DMS 273 (cell line): ENCODE measurements at regions not wholly inside any gene's neighbourhood (a gene's known extent, or its start where the extent isn't known, plus 50 kb on each side); places are given as distances from the start of the nearest gene placed in this dataset.

Source experiments
- DNase-seq: peaks from one replicate; lab custom pipeline; 2025; ENCODE audit not compliant: unreplicated experiment; lab: John Stamatoyannopoulos, UW

DNA sequence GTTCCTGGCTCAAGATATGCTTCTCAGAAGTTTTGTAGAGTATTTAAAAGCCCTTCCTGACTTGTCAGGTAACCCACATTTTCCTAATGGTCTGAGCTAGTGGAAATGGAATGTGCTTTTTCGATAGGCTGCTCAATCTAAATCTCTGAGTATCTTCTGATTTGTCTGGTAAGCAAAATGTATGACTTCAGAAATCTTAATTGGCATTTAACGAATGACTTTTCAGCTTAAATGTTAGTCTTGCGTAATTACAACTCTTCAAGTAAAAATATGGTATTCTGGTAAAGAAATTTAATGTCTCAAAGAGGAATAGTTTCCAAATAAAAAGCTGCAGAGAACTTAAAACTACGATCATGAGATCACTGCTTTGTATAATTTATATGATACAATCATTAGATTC, 379.1 kb downstream of the ANKRD50 start:
- no peak for DNase-seq

DNA sequence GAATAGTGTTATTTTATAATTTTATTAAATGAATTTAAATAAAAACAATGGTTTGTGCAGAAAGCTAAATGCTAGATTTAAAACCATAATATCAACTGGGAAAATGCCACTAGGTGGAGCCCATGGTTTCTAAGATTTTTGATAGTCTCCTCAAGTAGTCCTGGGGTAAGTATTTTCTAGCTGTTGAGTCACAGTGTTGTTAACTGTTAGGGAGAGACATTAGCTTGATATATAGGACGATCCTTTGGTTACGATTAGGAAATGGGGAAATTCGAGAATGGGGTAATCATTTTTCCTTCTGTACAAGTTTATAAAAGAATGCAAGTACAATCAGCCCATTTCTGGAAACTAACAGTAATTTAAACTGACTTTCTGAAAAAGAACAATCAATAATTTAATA, 378.4 kb downstream of the ANKRD50 start:
- DNase-seq = peak; percentile 73

DNA sequence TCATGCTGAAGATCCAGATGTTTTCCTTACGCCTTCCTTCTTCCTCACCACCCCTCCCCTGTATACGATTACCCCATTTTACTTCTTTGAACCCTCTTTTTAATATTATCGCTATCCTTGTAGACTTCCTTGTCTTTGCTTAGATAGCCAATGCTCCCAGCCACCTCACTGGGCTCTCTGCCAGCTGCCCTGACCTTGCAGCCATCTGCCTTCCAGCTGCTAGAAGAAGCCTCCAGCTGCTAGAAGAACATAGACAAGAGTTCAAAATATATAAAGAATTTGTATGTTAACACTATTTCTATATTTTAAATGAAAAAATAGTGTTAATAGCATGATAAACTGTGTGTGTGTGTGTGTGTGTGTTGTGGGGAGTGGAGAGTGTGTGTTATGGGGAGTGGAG, 374.7 kb downstream of the ANKRD50 start:
- DNase-seq = peak; percentile 80

DNA sequence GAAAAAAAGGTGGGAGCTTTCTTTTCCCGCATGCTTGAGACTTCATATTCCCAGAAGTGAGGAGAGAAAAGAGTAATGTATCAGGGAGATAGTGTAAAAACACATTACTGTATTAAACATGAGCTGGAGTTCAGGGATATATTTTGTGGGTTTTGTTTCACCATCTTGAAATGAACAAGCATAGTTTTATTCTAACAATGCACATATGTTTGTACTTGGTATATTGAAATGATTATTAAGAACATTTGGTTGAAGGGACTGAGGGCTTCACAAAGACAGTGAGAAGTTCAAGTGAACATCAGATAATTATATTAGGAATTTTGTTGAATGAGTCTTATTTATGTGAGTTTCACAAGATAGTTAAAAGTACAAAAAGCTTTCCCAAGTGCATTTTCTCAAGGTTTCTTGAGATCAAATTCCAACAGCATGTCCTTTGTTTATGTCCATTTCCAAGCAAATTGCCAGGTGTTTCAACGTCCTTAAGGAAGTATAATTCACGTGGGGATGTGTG, 368.8 kb downstream of the ANKRD50 start:
- no peak for DNase-seq

DNA sequence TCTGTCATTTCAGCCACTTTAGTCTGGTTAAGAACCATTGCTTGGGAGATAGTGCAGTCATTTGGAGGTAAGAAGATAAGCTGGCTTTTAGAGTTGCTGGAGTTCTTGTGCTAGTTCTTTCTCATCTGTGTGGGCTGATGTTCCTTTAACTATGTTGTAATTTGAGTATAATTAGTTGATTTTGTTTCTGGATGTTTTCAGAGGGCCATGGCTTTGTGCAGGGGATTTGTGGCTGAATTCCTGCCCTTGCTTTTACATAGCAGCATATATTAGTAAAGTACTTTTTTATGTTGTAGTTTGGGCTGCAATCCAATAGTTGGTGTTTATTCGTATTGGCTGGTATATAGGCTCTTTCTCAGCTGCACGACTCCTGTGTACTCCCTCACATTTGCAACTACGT, 339.6 kb downstream of the ANKRD50 start:
- no peak for DNase-seq

DNA sequence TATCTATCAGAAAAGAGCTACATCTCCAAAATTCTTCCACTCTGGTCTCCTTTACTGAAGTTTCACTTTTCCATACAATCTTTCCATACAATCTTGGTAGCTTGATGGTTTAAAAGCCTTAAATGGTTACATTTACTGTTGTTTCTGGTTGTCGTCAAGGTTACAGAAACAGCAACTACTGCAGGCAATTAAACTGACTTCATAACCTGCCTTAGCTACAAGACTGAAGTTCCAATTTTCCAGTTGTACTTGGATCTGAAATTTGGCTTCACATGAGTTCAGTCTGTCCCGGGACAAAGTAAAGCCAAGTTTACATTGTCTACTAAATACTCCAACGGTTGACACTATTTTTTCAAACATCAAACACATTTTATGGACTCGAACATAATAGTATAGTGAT, 326.4 kb downstream of the ANKRD50 start:
- DNase-seq = no peak

DNA sequence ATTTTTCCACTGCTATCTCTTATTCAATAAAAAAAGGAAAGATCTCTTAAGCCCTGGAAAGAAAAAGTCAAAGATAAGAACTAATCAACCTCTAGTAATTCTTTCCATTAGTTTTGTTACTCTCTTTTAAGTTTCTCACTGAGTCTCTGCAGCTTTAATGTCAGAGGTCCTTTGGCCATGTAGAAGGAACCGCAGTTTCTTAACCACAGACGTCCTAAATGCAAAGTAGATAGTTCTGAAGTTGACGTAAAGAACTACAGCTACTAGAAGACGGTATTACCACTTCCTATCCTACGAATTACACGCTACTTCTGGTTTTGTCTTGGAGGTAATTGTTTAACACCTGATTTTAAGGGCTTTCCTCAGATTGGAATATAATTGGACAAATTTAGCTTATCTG, 325.9 kb downstream of the ANKRD50 start:
- DNase-seq = no peak

DNA sequence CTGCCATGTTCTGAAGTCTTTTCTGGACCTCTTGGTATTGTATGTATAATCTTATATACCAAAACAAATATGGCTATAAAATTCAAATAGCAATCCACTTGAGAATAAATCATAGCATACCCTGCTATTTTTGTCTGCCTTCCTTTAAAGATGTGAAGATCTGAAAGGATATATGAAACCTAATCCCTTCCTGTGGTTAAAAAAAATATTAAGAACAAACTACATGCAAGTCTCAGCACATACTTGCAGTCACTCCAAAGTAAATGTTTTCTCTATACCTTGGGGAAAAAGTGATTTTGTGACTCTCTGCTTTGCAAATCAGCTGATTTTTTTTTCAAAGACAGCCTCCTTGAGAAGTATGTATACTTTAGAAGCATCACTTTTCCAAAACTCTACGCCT, 322.9 kb downstream of the ANKRD50 start:
- DNase-seq = no peak

DNA sequence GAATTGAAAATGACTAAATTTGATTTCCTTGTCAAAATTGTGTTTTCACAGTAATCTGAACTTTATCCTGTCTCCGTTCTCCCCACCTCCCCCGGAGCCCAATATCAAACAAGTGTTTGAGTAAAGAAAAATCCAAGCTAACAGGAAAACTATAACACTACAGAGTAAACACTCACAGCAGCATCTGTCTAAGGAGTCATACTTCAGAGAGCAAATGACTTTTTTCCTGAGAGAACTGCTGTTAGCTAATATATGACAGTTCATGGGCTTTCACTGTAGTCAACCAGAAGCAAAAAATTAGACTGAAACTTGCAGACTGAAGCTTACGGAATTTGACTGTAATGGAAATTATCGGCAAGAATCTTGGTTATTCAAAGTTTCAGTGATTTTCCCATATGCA, 321.7 kb downstream of the ANKRD50 start:
- no peak for DNase-seq

DNA sequence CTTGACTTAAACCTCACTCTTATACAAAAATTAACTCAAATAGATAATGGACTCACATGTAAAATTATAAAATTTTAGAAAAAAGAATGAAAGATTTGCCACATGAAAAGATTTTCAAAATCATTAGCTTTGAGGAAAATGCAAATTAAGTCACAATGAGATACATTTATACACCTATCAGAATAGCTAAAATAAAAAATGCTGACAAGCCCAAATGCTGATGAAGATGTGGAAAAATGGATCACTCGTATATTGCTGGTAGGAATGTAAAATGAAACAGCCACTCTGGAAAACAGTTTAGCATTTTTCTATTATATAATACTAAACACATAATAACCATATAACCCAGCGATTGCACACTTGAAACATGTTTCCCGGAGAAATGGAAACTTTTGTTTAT, 316.2 kb downstream of the ANKRD50 start:
- DNase-seq = no peak

DNA sequence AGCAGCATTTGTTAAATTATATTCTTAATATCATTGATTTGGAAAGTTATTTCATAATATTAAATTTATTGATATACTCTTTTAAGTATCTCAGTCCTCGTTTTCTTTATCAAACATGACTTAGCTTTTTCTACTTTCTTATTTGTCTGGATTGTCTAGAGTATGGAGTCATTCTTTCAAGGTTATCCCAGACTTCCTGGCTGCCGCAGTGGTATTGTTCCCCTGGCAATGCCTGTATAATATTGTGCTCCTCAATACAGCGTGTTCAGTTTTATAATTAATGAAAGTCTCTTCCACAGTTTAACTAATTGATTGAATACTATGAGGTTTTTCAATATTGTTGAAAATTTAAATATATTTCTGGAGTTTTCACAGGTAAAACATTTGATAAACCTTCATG, 310.9 kb downstream of the ANKRD50 start:
- DNase-seq = no peak

DNA sequence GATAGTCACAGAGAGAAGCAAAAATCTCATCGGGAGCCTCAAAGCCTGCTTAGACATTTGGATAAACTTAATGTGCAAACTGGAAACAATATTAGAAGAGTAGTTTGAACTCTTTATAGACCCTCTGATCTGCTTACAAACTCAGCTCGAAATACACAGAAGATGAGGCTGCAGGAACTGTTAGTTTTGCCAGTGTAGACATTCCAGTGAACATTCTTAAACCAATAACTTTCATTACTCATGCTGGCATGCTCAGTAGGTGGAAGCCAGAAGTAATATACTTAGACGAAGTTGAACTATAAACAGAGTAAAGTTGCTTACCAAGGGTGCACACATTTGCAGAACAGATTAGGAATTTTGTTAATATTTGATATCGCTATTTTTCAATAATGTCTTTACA, 303.5 kb downstream of the ANKRD50 start:
- DNase-seq = no peak

DNA sequence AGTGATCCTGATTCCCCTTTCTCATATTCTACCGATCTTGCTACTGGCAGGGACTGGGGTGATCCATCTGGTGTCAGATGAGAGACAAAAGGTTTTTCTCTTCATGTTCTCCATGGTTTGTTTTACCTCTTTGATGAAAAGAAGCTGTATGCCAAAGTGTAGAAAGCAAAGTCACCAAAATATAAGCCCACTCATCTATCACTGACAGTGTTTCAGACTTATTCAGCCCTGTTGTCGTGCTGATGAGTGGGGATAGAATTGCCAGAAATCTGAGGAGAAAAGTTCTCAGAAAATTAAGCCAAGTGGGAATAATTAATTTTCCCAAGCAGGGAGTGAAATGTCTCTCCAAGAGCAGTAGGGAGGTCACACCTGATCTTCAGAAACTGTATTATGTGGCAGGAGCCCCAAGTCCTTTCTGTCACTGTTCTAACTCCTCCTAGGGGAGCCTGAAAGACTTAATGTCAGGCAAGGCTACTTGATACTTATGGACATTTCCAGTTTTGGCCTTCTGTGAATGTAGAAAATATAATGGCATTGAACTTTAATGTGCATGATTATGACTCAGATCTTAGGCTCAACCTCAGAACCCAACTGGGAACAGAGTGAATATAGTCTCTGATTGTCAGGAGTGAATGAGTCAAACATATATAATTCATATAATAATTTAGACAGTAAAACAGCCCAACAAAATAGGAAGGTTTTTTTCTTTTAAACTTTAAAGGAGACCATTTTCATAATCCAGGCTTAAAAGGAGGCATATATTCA, 298.1 kb downstream of the ANKRD50 start:
- no peak for DNase-seq

DNA sequence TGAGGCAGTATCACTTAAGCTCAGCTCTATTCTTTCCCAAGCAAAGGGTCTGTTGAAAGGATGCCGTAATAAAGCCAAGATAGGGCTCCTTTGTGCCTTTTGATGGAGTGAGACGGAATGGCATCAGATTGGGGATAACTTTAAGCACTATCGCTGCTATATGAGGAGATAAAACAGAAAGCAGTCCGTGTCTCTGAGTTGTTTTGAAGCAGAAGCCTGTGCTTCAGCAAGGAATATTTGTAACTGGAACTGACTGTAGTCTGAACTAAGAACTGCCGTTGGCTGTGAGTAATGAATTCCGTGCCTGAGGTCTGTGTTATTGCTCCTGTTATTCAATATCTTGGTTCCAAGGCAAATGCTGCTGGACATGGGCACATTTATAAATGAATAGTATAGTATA, 297.4 kb downstream of the ANKRD50 start:
- DNase-seq = no peak

DNA sequence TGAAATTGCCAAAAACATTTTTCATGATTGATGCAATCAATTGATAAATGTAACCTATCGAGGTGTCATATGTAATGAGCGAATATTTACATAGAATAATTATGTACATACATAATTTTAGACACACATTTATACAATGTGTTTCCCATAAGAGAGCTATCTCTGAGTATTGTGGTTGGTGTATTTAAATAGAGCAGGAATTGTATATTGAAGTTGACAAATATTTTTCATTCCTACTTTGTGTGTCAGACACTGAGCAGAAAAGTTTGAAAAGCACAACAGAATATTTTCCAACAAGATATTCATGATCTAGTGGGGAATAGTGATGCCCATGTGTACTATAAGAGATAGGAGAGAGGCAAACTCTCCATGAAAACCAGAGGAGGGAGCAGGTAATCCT, 295.2 kb downstream of the ANKRD50 start:
- no peak for DNase-seq

DNA sequence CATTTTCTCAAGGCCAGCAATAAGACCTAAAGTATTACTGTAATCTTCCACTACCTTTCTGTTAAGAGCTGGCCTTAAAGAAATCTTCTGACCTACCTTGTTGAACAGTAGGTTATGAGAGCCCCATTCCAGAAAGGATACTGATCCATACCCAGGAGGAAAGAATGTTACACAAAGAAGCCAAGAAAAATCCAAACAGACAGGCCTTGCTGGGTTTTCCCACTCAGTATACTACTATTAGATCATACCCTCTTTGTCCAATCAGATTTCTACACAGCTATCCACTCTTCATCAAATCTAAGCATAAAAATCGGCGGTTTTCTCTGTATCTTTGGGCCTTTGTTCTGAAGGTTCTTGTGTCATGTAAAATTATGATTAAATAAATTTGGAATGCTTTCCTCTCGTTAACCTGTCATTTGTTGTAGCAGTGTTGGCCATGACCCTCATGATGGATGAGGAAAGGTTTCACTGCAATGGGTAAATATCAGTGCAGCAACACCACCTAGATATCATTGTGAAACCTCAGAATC, 292.3 kb downstream of the ANKRD50 start:
- DNase-seq = no peak

DNA sequence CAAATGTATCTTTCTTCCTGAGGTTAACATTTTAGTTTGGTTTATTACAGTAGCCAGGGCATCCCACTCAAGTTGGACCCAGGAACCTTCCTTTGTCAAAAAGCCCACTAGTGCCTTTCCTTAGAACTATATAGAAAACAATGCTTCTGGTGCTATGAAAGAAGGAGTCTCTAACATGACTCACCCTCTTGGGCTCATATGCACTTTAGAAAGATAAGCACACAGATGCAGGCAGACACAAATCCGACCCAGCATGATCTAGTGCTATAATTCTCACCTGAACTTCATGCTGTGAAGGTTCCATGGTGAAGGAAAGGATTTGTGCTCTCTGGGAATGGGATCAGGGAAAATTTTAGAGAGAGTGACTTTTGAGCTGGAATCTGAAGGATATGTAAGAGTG, 289.4 kb downstream of the ANKRD50 start:
- DNase-seq = no peak

DNA sequence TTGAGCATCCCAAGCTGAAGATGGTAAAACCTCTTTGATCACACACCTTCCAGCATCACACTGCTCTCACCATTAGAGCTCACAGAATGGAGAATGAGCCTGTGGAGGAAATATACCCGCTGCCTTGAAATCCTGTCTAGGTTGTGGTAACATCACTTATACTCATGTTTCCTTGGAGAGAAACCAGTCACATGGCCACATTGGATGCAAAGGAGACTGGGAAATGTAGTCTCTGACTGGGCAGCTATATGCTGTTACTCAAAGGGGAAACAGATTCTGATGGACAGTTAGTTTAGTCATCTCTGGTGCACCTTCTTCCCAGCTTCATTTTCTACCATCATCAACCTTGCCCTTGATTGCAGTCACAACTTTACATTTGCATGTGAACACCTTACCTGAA, 286.3 kb downstream of the ANKRD50 start:
- no peak for DNase-seq

DNA sequence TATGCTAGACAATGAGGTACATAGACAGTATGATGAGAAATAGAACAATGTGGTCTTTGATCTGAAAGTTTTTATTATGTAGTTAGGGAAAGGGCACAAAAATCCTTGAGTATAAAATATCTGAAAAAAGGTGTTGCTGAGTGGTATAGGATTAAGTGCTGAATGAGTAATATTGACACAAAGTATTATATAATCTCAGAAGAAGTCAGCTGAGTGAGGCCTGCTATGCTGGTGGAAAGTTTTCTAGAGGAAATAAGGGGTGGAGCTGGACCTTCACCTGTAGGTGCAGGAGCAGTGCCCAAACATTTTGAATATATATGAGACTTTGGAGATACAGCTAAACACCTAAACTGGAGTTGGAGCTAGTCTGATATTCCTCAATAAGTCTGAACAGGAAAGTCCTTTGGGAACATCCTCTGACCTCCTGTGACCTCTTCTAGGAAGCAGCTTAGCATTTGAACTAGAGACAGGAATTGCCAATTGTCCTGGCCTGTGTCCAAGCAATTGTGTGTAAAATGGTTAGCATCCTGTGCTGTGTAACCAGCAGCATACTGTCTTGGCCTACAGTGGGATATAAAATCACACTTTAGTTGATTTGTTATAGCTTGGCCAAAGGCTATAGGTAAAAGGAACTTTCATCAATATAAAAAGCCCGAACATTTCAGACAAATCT, 285.3 kb downstream of the ANKRD50 start:
- no peak for DNase-seq

DNA sequence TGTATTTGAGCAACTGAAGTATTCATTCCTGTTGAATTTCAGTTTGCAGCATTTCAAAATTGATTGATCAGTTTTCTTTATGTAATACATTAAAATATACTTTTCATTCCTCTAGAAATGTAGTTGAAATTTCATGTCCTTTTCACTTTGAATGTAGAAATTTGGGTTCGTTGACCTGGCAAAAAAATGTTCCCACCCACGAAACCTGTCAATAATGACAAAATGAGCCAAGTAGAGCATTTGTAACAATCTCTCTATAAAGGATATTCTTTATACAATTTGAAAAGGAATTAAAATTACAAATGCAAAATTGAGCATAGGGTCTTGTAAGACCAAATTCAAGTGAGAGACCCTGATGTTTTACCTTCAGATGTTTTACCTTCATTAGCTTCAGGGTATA, 283.9 kb downstream of the ANKRD50 start:
- no peak for DNase-seq

DNA sequence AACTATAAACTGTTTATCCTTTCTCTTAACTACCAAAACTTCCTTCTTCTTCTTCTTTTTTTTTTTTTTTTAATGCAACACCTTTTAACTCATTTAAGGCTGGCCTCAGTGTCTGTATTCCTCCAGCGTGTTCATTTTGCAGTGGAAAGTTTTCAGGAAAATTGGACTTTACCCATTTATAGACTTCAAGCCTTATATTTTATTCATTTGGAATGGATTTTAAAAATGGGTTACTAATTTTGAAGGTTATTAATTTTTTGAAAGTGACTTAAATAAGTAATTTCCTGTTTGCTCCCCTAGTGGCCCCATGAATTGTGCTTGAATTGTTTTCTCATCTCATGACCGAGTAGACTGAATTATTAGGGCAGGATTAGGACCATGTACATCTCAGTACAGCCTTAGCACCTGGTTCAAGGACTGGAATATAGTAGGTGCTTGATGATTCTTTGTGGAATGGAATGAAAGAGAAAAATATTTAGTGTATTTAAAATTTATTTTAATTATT, 282.7 kb downstream of the ANKRD50 start:
- no peak for DNase-seq

DNA sequence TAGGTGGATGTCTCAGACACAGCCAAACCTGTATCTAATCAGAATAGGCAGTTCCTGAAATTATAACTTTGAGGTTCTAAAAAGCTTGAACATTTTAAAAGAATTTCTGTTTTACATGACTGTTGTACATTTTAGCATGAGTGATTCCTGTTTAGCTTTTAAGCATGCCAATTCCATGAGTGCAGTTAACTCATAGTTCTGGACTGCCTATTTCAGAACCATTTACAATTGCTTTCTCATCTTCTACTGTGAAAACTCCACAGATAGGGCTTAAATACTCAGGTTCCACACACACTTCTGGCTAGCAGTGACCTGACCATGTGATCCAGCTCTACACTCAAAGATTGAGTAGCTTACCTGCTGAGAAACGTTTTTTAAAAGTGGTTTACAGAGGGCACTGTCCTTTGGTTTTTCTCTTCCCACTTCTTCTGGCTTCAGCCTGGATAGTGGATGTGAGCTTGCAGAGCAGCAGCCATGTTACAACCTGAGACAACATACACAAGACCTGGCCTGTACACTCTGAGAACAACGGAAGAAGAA, 280.8 kb downstream of the ANKRD50 start:
- no peak for DNase-seq
